ENCODE measurements at regions not wholly inside any gene's neighbourhood (a gene's known extent, or its start where the extent isn't known, plus 50 kb on each side); places are given as distances from the start of the nearest gene placed in this dataset.

DNA sequence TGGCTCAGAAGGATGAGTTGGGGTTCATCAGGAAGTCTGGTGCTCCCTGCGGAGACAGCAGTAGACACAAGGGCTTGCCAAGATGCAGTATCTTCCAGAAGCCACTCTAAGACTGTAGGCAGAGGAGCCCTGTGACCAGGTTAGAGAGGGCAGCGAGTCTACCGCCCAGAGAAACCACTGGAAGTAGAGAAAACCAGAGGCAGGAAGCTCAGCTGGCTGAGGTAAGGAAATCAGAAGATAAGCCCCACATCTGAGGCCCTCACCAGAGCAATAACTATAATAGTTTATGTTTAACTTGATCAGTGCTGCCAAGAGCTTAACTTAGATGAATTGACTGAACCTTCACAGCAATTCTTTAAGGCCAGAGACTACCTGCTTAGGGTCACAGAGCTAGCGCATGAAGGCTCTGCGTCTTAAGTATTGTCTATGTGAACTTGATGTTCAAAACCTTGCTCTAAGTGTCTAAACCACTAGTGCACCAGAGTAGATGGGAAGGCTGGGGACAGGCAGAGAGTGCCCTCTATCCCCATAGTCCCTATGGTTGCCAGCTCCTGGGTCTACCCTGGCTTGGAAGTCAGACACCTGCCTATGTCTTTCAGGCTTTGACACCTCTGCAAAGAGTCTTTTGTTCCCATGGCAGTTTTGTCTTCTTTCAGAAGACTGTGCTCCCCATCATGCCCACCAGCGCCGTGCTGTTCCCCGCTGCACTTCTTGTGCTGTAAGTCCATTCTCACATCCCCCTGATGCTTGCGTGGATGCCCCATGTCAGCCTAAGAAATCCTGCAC lies 228.2 kb upstream of the KLF4 start:
- no peak for DNase-seq (ENCODE audit: low read depth)
- Histone ChIP-seq H3K4me1 (ENCODE audit: insufficient read depth, low read length) (peaks cover under 1% of the 10 kb centered on the region), H3K36me3 (ENCODE audit: insufficient read depth, low read length) (no peaks in the 10 kb centered on the region), H3K9ac (ENCODE audit: low read length) (no peak overlapping the region), H3K27me3 (ENCODE audit: insufficient read depth, low read length) (peaks cover 3% of the 10 kb centered on the region), H3K79me2 (ENCODE audit: insufficient read depth, low read length) (no peaks in the 10 kb centered on the region), H3K4me2 (ENCODE audit: low read length) (no peak overlapping the region), H3K4me3 (ENCODE audit: insufficient read depth, low read depth, low read length) (no peak overlapping the region), H4K20me1 (ENCODE audit: insufficient read depth, low read length) (no peaks in the 10 kb centered on the region), H3K9me3 (ENCODE audit: insufficient read depth, low read depth, low read length) (no peaks in the 10 kb centered on the region), H2AFZ (ENCODE audit: low read depth, low read length) (no peak overlapping the region), H3K27ac (ENCODE audit: low read depth, low read length) (no peak overlapping the region)
- TF ChIP-seq, protein P1, sequence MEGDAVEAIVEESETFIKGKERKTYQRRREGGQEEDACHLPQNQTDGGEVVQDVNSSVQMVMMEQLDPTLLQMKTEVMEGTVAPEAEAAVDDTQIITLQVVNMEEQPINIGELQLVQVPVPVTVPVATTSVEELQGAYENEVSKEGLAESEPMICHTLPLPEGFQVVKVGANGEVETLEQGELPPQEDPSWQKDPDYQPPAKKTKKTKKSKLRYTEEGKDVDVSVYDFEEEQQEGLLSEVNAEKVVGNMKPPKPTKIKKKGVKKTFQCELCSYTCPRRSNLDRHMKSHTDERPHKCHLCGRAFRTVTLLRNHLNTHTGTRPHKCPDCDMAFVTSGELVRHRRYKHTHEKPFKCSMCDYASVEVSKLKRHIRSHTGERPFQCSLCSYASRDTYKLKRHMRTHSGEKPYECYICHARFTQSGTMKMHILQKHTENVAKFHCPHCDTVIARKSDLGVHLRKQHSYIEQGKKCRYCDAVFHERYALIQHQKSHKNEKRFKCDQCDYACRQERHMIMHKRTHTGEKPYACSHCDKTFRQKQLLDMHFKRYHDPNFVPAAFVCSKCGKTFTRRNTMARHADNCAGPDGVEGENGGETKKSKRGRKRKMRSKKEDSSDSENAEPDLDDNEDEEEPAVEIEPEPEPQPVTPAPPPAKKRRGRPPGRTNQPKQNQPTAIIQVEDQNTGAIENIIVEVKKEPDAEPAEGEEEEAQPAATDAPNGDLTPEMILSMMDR (IDR thresholded peaks at IDR 0.05; ENCODE audit: insufficient read depth, low read depth, low read length), result no peak
- no peaks in the 10 kb centered on the region for H3K9me3 Mint-ChIP-seq (ENCODE audit: unreplicated experiment)
- FAIRE-seq, result no peak
- no peak overlapping the region for H3K4me3 Mint-ChIP-seq (ENCODE audit: unreplicated experiment)
- H3K4me1 Mint-ChIP-seq (ENCODE audit: low read depth, unreplicated experiment), result peaks cover under 1% of the 10 kb centered on the region
- no peaks in the 10 kb centered on the region for H3K36me3 Mint-ChIP-seq (ENCODE audit: low read depth, unreplicated experiment)
- peaks cover 29% of the 10 kb centered on the region for H3K27me3 Mint-ChIP-seq (ENCODE audit: low read depth, unreplicated experiment)
- H3K27ac Mint-ChIP-seq (ENCODE audit: unreplicated experiment), result no peak overlapping the region

DNA sequence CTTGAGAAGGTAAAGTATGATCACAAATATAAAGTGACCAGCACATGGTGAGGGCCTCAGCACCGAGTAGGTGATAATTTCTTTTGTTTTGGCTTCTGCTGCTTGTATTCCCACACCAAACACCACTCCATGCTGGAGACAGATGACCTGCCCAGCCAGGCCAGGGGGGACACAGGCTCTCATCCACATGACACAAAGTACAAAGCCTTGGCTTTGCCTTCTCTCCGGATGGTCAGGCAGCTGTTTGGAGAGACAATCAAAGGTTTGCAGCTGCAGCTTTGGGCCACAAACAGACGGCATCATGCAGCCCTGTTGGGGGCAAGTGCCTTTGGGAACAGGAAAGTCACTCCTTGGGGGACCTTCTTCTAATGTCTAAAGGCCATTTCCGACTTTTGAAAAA lies 226.2 kb upstream of the KLF4 start:
- Mint-ChIP-seq H3K27me3 (ENCODE audit: low read depth, unreplicated experiment) (peaks cover 16% of the 10 kb centered on the region), H3K4me1 (ENCODE audit: low read depth, unreplicated experiment) (peaks cover 16% of the 10 kb centered on the region)

DNA sequence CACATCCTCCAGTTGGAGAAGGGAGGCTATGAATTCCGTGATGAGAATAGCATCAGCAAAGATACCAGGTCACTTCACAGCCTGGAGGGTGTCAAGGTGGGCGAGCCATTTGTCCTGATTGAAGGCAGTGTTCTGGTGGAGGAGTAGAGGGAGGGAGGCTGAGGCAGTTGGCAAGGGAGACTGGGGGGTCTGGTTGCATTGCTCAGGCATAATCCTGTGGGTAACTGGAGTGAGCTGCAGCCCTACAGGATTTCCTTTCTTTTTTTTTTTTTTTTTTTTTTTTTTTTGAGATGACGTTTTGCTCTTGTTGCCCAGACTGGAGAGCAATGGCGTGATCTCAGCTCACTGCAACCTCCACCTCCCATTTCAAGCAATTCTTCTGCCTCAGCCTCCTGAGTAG lies 223.9 kb upstream of the KLF4 start:
- Histone ChIP-seq H2AFZ (ENCODE audit: low read depth, low read length) (no peak overlapping the region), H3K27me3 (ENCODE audit: insufficient read depth, low read length) (peaks cover 3% of the 10 kb centered on the region), H3K4me1 (ENCODE audit: insufficient read depth, low read length) (peaks cover 10% of the 10 kb centered on the region), H4K20me1 (ENCODE audit: insufficient read depth, low read length) (no peaks in the 10 kb centered on the region), H3K4me3 (ENCODE audit: insufficient read depth, low read depth, low read length) (no peak overlapping the region), H3K79me2 (ENCODE audit: insufficient read depth, low read length) (no peaks in the 10 kb centered on the region), H3K4me2 (ENCODE audit: low read length) (no peak overlapping the region), H3K27ac (ENCODE audit: low read depth, low read length) (no peak overlapping the region), H3K9me3 (ENCODE audit: insufficient read depth, low read depth, low read length) (no peaks in the 10 kb centered on the region), H3K9ac (ENCODE audit: low read length) (no peak overlapping the region), H3K36me3 (ENCODE audit: insufficient read depth, low read length) (no peaks in the 10 kb centered on the region)
- H3K4me3 Mint-ChIP-seq (ENCODE audit: unreplicated experiment), result no peak overlapping the region
- peaks cover 16% of the 10 kb centered on the region for H3K4me1 Mint-ChIP-seq (ENCODE audit: low read depth, unreplicated experiment)
- H3K27ac Mint-ChIP-seq (ENCODE audit: unreplicated experiment), result no peak overlapping the region
- H3K9me3 Mint-ChIP-seq (ENCODE audit: unreplicated experiment), result no peaks in the 10 kb centered on the region
- DNase-seq (ENCODE audit: low read depth) (no peak), FAIRE-seq (no peak)
- peaks cover 11% of the 10 kb centered on the region for H3K27me3 Mint-ChIP-seq (ENCODE audit: low read depth, unreplicated experiment)
- TF ChIP-seq EZH2 (IDR thresholded peaks at IDR 0.05; ENCODE audit: insufficient read depth, low read length), result no peak
- TF ChIP-seq, protein P1 (IDR thresholded peaks at IDR 0.05; ENCODE audit: insufficient read depth, low read depth, low read length), result no peak
- no peaks in the 10 kb centered on the region for H3K36me3 Mint-ChIP-seq (ENCODE audit: low read depth, unreplicated experiment)

More for the DNA sequence above, 226.2 kb upstream of the KLF4 start:
- no peaks in the 10 kb centered on the region for H4K20me1 ChIP-seq (ENCODE audit: insufficient read depth, low read length)
- H3K9me3 ChIP-seq (ENCODE audit: insufficient read depth, low read depth, low read length), result no peaks in the 10 kb centered on the region
- TF ChIP-seq, protein P1 (IDR thresholded peaks at IDR 0.05; ENCODE audit: insufficient read depth, low read depth, low read length), result no peak
- TF ChIP-seq EZH2 (IDR thresholded peaks at IDR 0.05; ENCODE audit: insufficient read depth, low read length), result no peak
- no peaks in the 10 kb centered on the region for H3K79me2 ChIP-seq (ENCODE audit: insufficient read depth, low read length)
- H3K4me2 ChIP-seq (ENCODE audit: low read length), result no peak overlapping the region
- Mint-ChIP-seq H3K4me3 (ENCODE audit: unreplicated experiment) (no peak overlapping the region), H3K27ac (ENCODE audit: unreplicated experiment) (no peak overlapping the region), H3K9me3 (ENCODE audit: unreplicated experiment) (no peaks in the 10 kb centered on the region), H3K36me3 (ENCODE audit: low read depth, unreplicated experiment) (no peaks in the 10 kb centered on the region)
- FAIRE-seq (no peak), DNase-seq (ENCODE audit: low read depth) (no peak)
- H3K27me3 ChIP-seq (ENCODE audit: insufficient read depth, low read length), result peaks cover 3% of the 10 kb centered on the region
- H3K27ac ChIP-seq (ENCODE audit: low read depth, low read length), result no peak overlapping the region
- no peak overlapping the region for H3K4me3 ChIP-seq (ENCODE audit: insufficient read depth, low read depth, low read length)
- no peak overlapping the region for H2AFZ ChIP-seq (ENCODE audit: low read depth, low read length)
- no peaks in the 10 kb centered on the region for H3K36me3 ChIP-seq (ENCODE audit: insufficient read depth, low read length)
- H3K9ac ChIP-seq (ENCODE audit: low read length), result no peak overlapping the region
- H3K4me1 ChIP-seq (ENCODE audit: insufficient read depth, low read length), result peaks cover 10% of the 10 kb centered on the region

Measured in astrocyte (in vitro differentiated cells and primary cell).